ENCODE measurements at regions not wholly inside any gene's neighbourhood (a gene's known extent, or its start where the extent isn't known, plus 50 kb on each side); places are given as distances from the start of the nearest gene placed in this dataset.
A peak's percentile ranks its signal among the peaks of the same experiment; 100 is the strongest.
"Not testable (repeated sequence)": the region's sequence is repeated elsewhere in the genome, so short reads cannot be mapped to it uniquely, and the experiment has no call there.

DNA sequence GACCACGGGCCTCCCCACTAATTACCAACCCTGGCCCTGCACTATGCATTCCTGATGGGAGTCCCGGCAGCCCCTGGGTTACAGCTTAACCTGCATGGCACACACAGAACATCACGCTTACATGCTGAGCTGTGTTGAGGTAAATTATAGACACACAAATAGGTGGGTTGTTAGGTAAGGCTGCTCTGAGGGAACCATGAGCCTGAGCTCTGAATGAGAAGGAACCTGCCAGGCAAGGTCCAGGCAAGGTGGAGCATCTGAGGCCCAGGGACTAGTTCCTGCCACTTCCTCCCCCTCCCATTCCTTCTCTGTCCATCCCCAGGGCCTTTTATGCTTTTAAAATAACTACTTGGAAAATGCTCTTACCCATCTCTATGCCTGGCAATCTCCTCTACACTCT lies 82.7 kb upstream of the ESRRB start:
- no peaks in the 10 kb centered on the region for H3K9me3 ChIP-seq (ENCODE audit: control insufficient read depth, insufficient read depth, low read length)
- no peaks in the 10 kb centered on the region for H3K4me1 ChIP-seq (ENCODE audit: insufficient read depth, low read length)
- H3K36me3 ChIP-seq (ENCODE audit: insufficient read depth, low read length) = no peaks in the 10 kb centered on the region

DNA sequence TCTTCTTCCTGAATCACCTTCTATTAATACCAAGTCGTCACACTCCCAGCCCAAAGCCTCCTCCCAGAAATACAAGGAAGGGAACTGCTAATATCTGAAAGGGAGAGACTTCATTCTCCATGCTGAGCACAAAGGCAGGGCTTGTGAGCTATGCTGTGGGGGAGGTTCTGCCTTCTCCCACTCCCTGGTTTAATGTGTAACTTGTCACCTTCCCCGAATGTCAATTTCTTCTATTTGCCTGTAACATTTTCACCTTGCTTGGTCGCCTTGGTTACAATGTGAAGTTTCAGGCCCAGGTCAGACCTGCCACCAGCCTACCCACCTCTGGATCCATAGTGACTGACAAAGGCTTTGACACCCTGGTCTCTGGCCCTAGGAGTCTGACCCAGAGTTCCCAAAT lies 82.0 kb upstream of the ESRRB start:
- no peaks in the 10 kb centered on the region for H3K36me3 ChIP-seq (ENCODE audit: insufficient read depth, low read length)
- no peaks in the 10 kb centered on the region for H3K9me3 ChIP-seq (ENCODE audit: control insufficient read depth, insufficient read depth, low read length)
- no peak overlapping the region for H3K9ac ChIP-seq (ENCODE audit: low read depth, low read length)
- no peaks in the 10 kb centered on the region for H3K4me1 ChIP-seq (ENCODE audit: insufficient read depth, low read length)

More for the DNA sequence above, 82.7 kb upstream of the ESRRB start:
- H3K9ac ChIP-seq (ENCODE audit: low read depth, low read length) = no peak overlapping the region

DNA sequence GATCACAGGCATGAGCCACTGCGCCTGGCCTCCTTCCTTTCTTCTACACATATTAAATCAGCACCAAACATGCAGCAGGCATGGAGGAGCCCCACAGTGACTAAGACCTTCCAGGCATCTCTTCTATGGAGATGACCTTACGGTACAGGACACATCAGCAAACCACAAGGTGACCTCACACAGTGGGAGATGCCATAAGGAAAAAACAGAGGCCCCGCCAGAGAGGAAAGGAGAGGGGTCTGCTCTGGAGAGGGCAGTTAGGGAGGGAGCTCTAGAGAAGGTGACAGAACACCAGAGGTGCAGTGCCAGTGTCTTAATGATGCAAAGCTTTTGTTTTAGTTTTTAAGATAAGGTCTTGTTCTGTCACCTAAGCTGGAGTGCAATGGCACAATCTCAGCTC lies 81.1 kb upstream of the ESRRB start:
- H3K4me1 ChIP-seq (ENCODE audit: insufficient read depth, low read length) = no peaks in the 10 kb centered on the region
- no peak overlapping the region for H3K9ac ChIP-seq (ENCODE audit: low read depth, low read length)
- H3K36me3 ChIP-seq (ENCODE audit: insufficient read depth, low read length) = no peaks in the 10 kb centered on the region
- H3K9me3 ChIP-seq (ENCODE audit: control insufficient read depth, insufficient read depth, low read length) = no peaks in the 10 kb centered on the region

DNA sequence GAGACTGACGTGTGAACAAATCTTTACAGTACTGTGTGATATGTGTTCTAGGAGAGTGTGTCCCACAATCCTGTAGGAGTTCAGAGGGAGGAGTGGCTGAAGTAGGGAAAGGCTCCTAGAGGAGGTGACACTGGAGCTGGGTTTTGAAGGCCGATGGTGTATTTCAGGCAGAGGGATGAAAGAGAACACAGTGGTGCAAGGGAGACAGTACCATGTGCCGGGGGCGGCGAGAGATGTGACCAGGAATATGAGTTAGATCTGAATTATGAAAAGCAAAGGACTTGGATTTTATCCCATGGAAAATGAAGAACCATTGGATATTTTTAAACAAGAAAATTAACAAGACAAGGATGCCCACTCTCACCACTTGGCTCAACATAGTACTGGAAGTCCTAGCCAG lies 77.0 kb upstream of the ESRRB start:
- no peaks in the 10 kb centered on the region for H3K4me1 ChIP-seq (ENCODE audit: insufficient read depth, low read length)
- H3K9ac ChIP-seq (ENCODE audit: low read depth, low read length) = no peak overlapping the region
- no peaks in the 10 kb centered on the region for H3K36me3 ChIP-seq (ENCODE audit: insufficient read depth, low read length)

DNA sequence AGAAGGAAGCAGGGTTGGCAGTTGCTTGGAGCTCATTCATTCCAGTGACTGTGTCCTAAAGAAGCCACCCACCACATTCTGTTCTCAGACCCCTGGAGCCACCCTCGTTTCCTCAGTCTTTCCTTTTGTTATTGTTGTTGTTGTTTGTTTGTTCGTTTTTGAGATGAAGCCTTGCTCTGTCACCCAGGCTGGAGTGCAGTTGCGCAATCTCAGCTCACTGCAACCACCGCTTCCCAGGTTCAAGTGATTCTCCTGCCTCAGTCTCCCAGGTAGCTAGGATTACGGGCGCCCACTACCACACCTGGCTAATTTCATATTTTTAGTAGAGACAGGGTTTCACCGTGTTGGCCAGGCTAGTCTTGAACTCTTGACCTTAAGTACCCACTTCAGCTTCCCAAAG lies 72.7 kb upstream of the ESRRB start:
- not testable (repeated sequence) for H3K9ac ChIP-seq (ENCODE audit: low read depth, low read length); H3K36me3 ChIP-seq (ENCODE audit: insufficient read depth, low read length); H3K9me3 ChIP-seq (ENCODE audit: control insufficient read depth, insufficient read depth, low read length); H3K4me1 ChIP-seq (ENCODE audit: insufficient read depth, low read length)

More for the DNA sequence above, 77.0 kb upstream of the ESRRB start:
- H3K9me3 ChIP-seq (ENCODE audit: control insufficient read depth, insufficient read depth, low read length) = no peaks in the 10 kb centered on the region

DNA sequence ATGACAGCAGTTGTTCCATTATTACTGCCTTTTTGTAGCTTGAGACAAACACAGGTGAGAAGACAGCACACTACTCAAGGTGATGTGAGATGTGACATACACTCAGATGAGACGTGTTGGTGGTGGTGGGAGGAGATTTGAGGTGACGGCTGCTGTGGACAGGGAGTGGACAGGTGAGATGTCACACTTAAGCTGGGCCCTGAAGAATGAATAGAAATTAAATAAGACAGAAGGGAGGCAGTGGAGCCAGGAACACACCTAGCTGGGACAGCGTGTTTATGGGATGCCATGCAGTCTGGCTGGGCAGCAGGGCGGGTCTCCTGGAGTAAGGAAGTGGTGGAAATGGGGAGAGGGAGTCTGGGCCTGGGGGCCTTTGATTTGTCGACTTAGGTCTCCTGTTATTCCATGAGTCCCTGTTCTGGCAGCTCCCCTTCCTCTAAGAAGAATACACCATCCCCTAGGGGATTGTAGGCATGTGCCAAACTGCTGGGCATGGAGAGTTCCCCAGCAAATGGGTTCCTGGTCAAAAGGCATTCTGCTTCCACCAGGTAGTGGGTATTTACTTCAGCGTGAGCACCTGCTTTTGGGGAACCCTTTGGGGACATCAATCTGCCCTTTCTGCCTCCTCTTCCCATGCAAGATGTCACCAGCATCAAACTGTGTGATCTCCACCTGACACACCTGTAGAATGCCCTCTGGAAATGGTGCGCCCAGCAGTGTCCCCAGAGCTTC lies 71.2 kb upstream of the ESRRB start:
- no peaks in the 10 kb centered on the region for H3K9me3 ChIP-seq (ENCODE audit: control insufficient read depth, insufficient read depth, low read length)
- no peak overlapping the region for H3K9ac ChIP-seq (ENCODE audit: low read depth, low read length)
- H3K36me3 ChIP-seq (ENCODE audit: insufficient read depth, low read length) = no peaks in the 10 kb centered on the region
- 0 out of 2 replicates have a peak, but pooled peaks cover under 1% of the 10 kb centered on the region for H3K4me1 ChIP-seq (ENCODE audit: insufficient read depth, low read length)

DNA sequence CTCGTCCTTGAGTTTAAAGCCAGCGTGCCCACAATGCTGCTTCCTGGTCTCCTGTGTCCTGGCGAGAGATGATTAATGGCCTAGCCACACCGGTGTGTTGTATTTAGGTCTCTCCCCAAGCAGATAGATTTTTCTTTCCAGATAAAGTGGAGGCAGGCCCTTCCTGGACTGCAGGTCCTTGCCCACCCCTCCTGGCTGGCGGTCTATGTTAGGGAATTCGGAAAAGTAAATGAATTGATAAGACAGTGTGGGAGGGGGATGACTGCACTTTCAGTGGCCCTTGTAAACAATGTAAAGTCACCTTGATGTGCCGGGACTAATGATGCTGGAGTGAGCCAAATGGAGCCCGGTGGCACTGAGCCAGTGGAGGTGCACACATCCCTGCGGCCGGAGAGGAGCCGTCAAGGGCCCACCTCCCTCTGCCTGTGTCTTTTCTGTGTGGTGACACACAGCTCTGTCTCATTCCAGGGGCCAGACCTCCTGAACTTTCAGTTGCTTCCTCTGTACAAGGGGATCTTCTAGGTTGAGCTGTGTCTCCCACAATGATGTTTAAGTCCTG lies 70.6 kb upstream of the ESRRB start:
- H3K9ac ChIP-seq (ENCODE audit: low read depth, low read length) = no peak overlapping the region
- peaks cover 6% of the 10 kb centered on the region; the same call in 1 of the 2 replicates for H3K4me1 ChIP-seq (ENCODE audit: insufficient read depth, low read length)
- H3K36me3 ChIP-seq (ENCODE audit: insufficient read depth, low read length) = no peaks in the 10 kb centered on the region
- no peaks in the 10 kb centered on the region for H3K9me3 ChIP-seq (ENCODE audit: control insufficient read depth, insufficient read depth, low read length)

DNA sequence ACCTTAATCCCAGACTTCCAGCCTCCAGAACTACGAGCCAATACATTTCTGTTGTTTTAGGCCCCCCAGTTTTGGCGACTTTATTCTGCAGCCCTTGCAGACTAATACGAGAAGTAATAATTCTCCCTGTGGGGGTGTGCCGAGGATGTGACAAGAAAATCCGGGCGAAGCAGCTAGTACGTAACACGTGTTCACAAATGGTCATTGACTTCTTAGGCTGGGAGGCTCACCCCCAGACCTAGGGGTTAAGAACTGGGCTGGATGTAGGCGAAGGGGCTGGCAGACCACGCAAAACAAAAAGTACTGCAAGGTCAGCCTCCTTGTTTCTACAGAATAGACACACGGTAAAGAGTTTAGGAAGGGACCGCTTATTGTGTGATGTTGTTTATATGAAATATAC lies 69.8 kb upstream of the ESRRB start:
- no peak overlapping the region for H3K9ac ChIP-seq (ENCODE audit: low read depth, low read length)
- no peaks in the 10 kb centered on the region for H3K36me3 ChIP-seq (ENCODE audit: insufficient read depth, low read length)
- peaks cover 6% of the 10 kb centered on the region; the same call in 1 of the 2 replicates for H3K4me1 ChIP-seq (ENCODE audit: insufficient read depth, low read length)
- no peaks in the 10 kb centered on the region for H3K9me3 ChIP-seq (ENCODE audit: control insufficient read depth, insufficient read depth, low read length)

DNA sequence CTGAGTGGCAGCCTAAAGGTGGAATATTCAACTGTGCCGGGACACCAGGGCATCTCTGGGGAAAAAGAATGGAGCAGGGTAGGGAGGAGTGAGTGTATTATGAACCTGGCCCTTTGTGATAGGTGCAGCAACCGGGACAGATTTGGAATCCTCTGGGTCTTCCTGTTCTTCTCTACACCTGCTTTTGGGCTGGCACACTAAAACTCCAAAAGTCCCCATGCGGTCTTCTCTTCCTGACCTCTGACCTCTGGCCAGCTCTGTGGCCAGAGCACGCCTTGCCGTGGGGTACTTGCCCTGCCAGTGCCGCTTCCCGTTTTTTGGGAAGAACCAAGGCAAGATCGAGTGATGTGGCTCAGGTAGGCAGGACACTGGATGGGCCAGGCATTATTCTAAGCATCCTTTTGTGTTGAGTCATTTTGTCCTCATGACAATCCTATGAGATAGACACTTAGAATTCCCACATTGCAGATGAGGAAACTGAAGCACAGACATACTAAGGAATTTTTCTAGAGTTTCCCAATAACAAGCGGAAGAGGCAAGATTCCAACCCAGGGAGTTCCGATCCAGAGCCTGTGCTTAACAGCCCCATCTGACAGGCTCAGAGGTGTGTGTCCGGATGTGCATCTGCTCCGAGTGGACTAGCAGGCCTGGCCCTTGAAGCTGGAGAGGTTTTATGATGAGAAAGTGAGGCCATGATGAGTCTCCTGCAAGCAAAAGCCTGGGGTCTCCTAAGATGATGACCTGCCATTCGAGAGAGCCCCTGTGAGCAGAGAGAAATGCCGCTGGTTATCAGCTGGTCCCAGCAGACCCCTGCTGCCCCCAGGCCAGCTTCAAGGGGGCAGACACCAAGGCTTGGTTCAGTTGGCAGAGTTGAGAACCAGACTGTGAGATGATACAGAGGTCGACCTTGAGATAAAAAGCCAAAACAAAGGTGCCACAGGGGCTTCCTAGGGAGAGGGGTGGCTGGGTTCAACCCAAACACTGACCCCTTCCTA lies 67.9 kb upstream of the ESRRB start:
- H3K9me3 ChIP-seq (ENCODE audit: control insufficient read depth, insufficient read depth, low read length) = no peaks in the 10 kb centered on the region
- H3K4me1 ChIP-seq (ENCODE audit: insufficient read depth, low read length) = peaks cover 16% of the 10 kb centered on the region
- H3K9ac ChIP-seq (ENCODE audit: low read depth, low read length) = no peak overlapping the region
- no peaks in the 10 kb centered on the region for H3K36me3 ChIP-seq (ENCODE audit: insufficient read depth, low read length)

DNA sequence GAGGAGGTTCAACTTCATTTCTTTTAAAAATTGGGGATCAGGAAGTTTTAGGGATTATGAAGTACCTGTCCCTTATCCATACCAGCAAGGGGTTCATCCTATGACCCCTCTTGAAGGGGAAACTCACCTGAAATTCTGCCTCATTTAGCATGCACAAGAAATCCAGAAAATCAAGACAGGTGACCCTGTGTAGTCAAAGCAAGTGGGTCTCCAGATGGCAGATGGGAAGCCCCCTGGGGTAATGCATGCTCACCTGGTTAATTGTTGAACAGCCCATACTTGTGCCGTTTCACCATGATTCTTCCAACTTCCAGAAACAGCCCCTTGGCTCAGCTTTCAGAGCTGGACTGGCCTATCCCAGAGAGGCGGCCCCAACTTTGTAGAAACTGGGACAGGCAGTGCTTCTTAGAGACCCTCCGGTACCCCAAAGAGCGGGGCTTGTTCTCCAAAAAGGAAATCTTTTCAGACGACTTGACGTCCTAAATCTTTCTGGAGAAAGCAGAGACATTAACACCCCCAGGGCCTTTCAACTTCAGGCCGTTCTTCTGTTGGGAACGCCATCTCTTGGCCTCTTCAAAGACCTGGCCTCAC lies 66.3 kb upstream of the ESRRB start:
- H3K9ac ChIP-seq (ENCODE audit: low read depth, low read length) = peak overlapping the region; percentile 30; the same call in 1 of the 2 replicates
- H3K4me1 ChIP-seq (ENCODE audit: insufficient read depth, low read length) = peaks cover 23% of the 10 kb centered on the region
- H3K9me3 ChIP-seq (ENCODE audit: control insufficient read depth, insufficient read depth, low read length) = no peaks in the 10 kb centered on the region
- no peaks in the 10 kb centered on the region for H3K36me3 ChIP-seq (ENCODE audit: insufficient read depth, low read length)

DNA sequence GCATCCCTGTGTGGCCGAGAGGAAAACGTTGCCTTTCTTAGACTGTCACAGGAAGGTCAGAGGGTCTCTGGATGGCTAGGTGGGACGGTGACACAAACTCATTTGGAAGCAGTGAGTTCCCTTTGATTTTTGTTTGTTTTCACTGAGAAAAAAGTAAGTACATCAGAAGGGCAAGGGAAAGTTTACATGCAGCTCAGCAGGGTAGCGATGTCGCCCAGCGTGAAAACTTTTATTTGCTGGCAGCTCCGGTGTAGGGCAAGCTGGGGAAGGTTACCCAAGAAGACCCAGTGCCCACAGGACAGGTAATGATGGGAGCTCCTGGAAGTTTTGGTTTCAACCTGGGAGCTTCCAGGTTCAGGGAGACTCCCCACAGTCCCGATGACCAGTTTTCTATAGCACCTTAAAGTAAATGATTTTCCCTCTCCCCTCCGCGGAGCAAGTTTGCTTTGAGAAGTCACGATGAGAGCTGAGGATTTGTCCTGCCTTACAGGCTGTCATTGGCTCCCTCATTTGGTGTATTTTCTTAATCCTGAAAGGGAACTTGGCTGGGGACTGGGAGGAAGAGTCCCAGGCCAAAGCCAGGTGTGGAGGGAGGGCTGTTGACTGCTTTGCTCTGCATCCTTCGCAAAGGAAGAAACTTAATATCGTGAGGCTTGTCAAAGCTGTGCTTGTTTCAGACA lies 64.7 kb upstream of the ESRRB start:
- H3K9ac ChIP-seq (ENCODE audit: low read depth, low read length) = peak overlapping the region; percentile 30
- no peaks in the 10 kb centered on the region for H3K36me3 ChIP-seq (ENCODE audit: insufficient read depth, low read length)
- no peaks in the 10 kb centered on the region for H3K9me3 ChIP-seq (ENCODE audit: control insufficient read depth, insufficient read depth, low read length)
- peaks cover 31% of the 10 kb centered on the region for H3K4me1 ChIP-seq (ENCODE audit: insufficient read depth, low read length)

DNA sequence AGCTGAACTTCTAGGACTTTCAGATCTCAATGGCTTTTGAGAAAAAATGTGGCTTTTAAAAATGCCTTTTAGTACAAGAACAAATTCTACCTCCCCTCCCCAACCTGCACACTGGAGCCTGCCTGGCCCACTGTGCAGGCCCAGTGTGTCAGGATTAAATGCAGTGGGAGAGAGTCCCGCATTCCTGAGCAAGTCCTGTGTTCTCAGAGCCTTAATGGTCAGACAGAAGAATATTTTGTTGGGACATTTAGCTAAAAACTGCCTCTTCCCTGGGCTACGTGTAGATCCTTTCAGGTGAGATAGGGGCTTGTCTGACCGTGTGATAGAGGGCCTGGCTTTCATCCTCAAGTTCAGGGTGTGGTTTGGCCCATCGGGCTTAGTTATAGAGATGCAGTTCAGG lies 63.1 kb upstream of the ESRRB start:
- Histone ChIP-seq H3K4me1 (ENCODE audit: insufficient read depth, low read length) (peaks cover 39% of the 10 kb centered on the region), H3K36me3 (ENCODE audit: insufficient read depth, low read length) (no peaks in the 10 kb centered on the region), H3K9me3 (ENCODE audit: control insufficient read depth, insufficient read depth, low read length) (no peaks in the 10 kb centered on the region), H3K9ac (ENCODE audit: low read depth, low read length) (peak overlapping the region; percentile 6; the same call in 1 of the 2 replicates)

DNA sequence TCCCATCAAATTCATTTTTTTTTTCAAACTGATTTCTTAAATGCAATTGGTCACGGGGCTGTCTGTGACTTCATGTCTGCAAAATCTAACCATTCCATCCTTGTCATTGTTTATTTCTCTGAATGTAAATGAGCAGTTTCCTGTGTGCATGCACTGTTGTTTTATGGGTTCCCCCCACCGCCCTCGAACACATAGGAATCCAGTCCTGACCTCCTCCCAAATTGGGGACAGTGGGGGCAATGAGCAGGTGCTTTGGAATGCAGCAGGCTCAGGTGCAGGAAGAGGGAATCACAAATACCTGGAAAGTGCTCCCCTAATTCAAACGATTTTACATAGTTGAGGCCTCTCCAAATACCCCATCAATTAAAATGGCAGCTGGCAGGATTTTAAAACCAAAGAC lies 62.6 kb upstream of the ESRRB start:
- no peak overlapping the region for H3K9ac ChIP-seq (ENCODE audit: low read depth, low read length)
- no peaks in the 10 kb centered on the region for H3K36me3 ChIP-seq (ENCODE audit: insufficient read depth, low read length)
- no peaks in the 10 kb centered on the region for H3K9me3 ChIP-seq (ENCODE audit: control insufficient read depth, insufficient read depth, low read length)
- H3K4me1 ChIP-seq (ENCODE audit: insufficient read depth, low read length) = peaks cover 39% of the 10 kb centered on the region

DNA sequence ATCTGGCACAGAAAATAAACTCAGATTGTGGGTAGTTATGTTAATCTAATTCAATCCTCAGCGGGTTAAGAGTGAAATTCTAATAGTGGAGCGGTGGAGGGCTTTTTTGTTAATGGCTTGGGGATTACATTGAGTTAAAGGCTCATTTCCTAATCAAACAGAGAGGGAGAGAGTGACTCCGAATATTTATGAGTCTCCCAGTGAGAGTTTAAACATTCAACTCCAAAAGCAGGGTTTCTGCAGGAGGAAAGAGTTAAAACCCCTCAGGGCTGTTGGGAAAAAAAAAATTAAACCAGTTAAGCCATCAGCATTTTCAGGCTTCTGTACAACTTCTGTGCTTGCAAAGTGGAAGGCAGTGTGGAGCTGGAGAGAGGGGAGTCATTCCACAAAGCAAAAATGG lies 62.1 kb upstream of the ESRRB start:
- Histone ChIP-seq H3K9me3 (ENCODE audit: control insufficient read depth, insufficient read depth, low read length) (no peaks in the 10 kb centered on the region), H3K36me3 (ENCODE audit: insufficient read depth, low read length) (no peaks in the 10 kb centered on the region), H3K4me1 (ENCODE audit: insufficient read depth, low read length) (peaks cover 39% of the 10 kb centered on the region), H3K9ac (ENCODE audit: low read depth, low read length) (peak overlapping the region; percentile 7; the same call in 1 of the 2 replicates)

Data from ES-I3 (cell line).